B cell (primary cell): ENCODE measurements at regions not wholly inside any gene's neighbourhood (a gene's known extent, or its start where the extent isn't known, plus 50 kb on each side); places are given as distances from the start of the nearest gene placed in this dataset.

Source experiments
- ATAC-seq: fragments of 200-7000 bp; cut with Tn5 transposase; one replicate; pipeline ENCODE4 v1.10.0; 2021; ENCODE audit warnings: low read depth, mild to moderate bottlenecking, moderate number of reproducible peaks, moderate library complexity
- CTCF ChIA-PET: fragments of 350-600 bp; sonication (Branson Sonifier 250); formaldehyde crosslinking; loops from one replicate; lab custom pipeline; 2021; ENCODE audit warnings: antibody characterized with exemption, inconsistent platforms; lab: Charles Lee
- POLR2A ChIA-PET: fragments of 350-600 bp; sonication (Branson Sonifier 250); formaldehyde crosslinking; loops from one replicate; lab custom pipeline; 2021; ENCODE audit warnings: antibody characterized with exemption; lab: Charles Lee
- DNase-seq: peaks from one replicate; pipeline ENCODE4 v3.0.0; 2013
- H2AFZ ChIP-seq: 2 replicates; pipeline ENCODE4 v1.6.1; 2012; ENCODE audit warnings: mild to moderate bottlenecking, low read depth, low read length; ENCODE audit not compliant: insufficient read depth, poor library complexity, severe bottlenecking
- H3K27ac ChIP-seq, 2 donors: 1 replicate in 1 of 2; 2 replicates in 1 of 2; pipeline ENCODE4 v1.5.1; 2012 to 2013; ENCODE audit warnings: low read length in 2 of 2, mild to moderate bottlenecking in 2 of 2, moderate library complexity in 1 of 2
- H3K27me3 ChIP-seq, 4 experiments: fragments of 200-600 bp in 1 of 4; sonication (generic) in 1 of 4; replicated peaks in 1 of 4; 1 replicate in 2 of 4; 2 replicates in 2 of 4; pipeline versions ENCODE4 v1.6.1 to v1.7.0; 2013 to 2016; ENCODE audit warnings: low read length in 3 of 4, mild to moderate bottlenecking in 2 of 4, mixed read lengths in 1 of 4, moderate library complexity in 1 of 4; ENCODE audit not compliant: insufficient read depth in 4 of 4, control insufficient read depth in 3 of 4; ENCODE audit errors: control extremely low read depth in 1 of 4
- H3K36me3 ChIP-seq, 2 experiments: replicated peaks in 1 of 2; 1 replicate in 1 of 2; 2 replicates in 1 of 2; pipeline versions ENCODE4 v1.6.1 to v1.7.1; 2013; ENCODE audit warnings: low read length in 1 of 2; ENCODE audit not compliant: insufficient read depth in 2 of 2, control insufficient read depth in 1 of 2; ENCODE audit errors: control extremely low read depth in 1 of 2, extremely low read depth in 1 of 2
- H3K4me1 ChIP-seq, 2 donors: fragments of 200-600 bp in 1 of 2; sonication (generic) in 1 of 2; 1 replicate in 1 of 2; 2 replicates in 1 of 2; pipeline versions ENCODE4 v1.5.1 to v1.6.1; 2013 to 2017; ENCODE audit warnings: low read length in 2 of 2; ENCODE audit not compliant: control insufficient read depth in 2 of 2, insufficient read depth in 2 of 2
- H3K4me2 ChIP-seq: replicated peaks from 2 replicates; pipeline ENCODE3; 2012; ENCODE audit warnings: mild to moderate bottlenecking, low read depth, low read length; ENCODE audit not compliant: poor library complexity, severe bottlenecking
- H3K4me3 ChIP-seq, 5 experiments: fragments of 200-600 bp in 1 of 5; sonication (generic) in 1 of 5; 1 replicate in 3 of 5; 2 replicates in 2 of 5; pipeline versions ENCODE4 v1.5.1 to v1.7.0; 2011 to 2016; ENCODE audit warnings: low read length in 4 of 5, mild to moderate bottlenecking in 4 of 5, low read depth in 2 of 5, control low read depth in 1 of 5, moderate library complexity in 1 of 5; ENCODE audit not compliant: insufficient read depth in 1 of 5; ENCODE audit errors: control extremely low read depth in 1 of 5, extremely low read depth in 1 of 5
- H3K79me2 ChIP-seq: fragments of 200-600 bp; sonication (generic); one replicate; pipeline ENCODE4 v1.6.0; 2016; ENCODE audit warnings: low read length; ENCODE audit not compliant: control insufficient read depth, insufficient read depth
- H3K9ac ChIP-seq: fragments of 200-600 bp; sonication (generic); 2 replicates; pipeline ENCODE4 v1.6.1; 2017; ENCODE audit warnings: mild to moderate bottlenecking, low read length, moderate library complexity
- H3K9me3 ChIP-seq, 3 donors: one replicate each; pipeline versions ENCODE4 v1.6.1 to v1.7.1; 2013; ENCODE audit warnings: low read length in 2 of 3; ENCODE audit not compliant: control insufficient read depth in 2 of 3, insufficient read depth in 1 of 3; ENCODE audit errors: control extremely low read depth in 1 of 3
- H4K20me1 ChIP-seq: 2 replicates; pipeline ENCODE4 v1.6.0; 2012; ENCODE audit warnings: mild to moderate bottlenecking, low read length; ENCODE audit not compliant: insufficient read depth, control insufficient read depth, poor library complexity, severe bottlenecking
- H3K27ac Mint-ChIP-seq: one replicate; pipeline ENCODE4 v1.8.0; 2021; ENCODE audit warnings: mixed read lengths
- H3K27me3 Mint-ChIP-seq: one replicate; pipeline ENCODE4 v1.8.0; 2021; ENCODE audit warnings: mixed read lengths
- H3K4me1 Mint-ChIP-seq: one replicate; pipeline ENCODE4 v1.8.0; 2021; ENCODE audit warnings: mixed read lengths
- H3K4me3 Mint-ChIP-seq: one replicate; pipeline ENCODE4 v1.8.0; 2021; ENCODE audit warnings: mixed read lengths
- H3K9me3 Mint-ChIP-seq: one replicate; pipeline ENCODE4 v1.8.0; 2022; ENCODE audit warnings: mixed read lengths; ENCODE audit not compliant: insufficient read depth
- CTCF ChIP-seq: fragments of 200-600 bp; IDR thresholded peaks from one replicate; pipeline ENCODE4 v1.8.0; 2022; ENCODE audit warnings: antibody characterized with exemption, mild to moderate bottlenecking
- EZH2 ChIP-seq: IDR thresholded peaks from 2 replicates; pipeline ENCODE4 v1.6.1; 2012; ENCODE audit warnings: borderline replicate concordance, low read depth, mild to moderate bottlenecking, moderate library complexity, low read length; ENCODE audit not compliant: insufficient read depth, poor library complexity, severe bottlenecking
- WGBS: methylation state at CpG from one replicate; pipeline ENCODE4 v1.1.5; 2013; ENCODE audit warnings: missing lambda C conversion rate; ENCODE audit not compliant: insufficient coverage; 5-methylcytosine and 5-hydroxymethylcytosine counted together
- intact Hi-C: fragments of 100-400 bp; cut with micrococcal nuclease; formaldehyde crosslinking; loops from one replicate; pipeline ENCODE4 v1.10.0; 2022

GRCh38 chr15:79164465-79164864 lies 73.9 kb upstream of the RASGRF1 start:
- WGBS: 100% methylated on average over 3 of the region's 4 CpGs
- H3K27ac ChIP-seq: no peak overlapping the region
- H3K4me1 ChIP-seq: peaks cover 4% of the 10 kb centered on the region in 2 donors
- no peaks in the 10 kb centered on the region for H4K20me1 ChIP-seq
- H3K9me3 ChIP-seq: peaks cover 0 to 22% (median 2%) of the 10 kb centered on the region in 3 donors
- DNase-seq: no peak
- no peaks in the 10 kb centered on the region for H3K36me3 ChIP-seq
- H3K9ac ChIP-seq: no peak overlapping the region
- H3K9me3 Mint-ChIP-seq: peaks cover 8% of the 10 kb centered on the region
- no peak overlapping the region for H3K4me3 ChIP-seq
- peaks cover 29% of the 10 kb centered on the region for H3K27me3 Mint-ChIP-seq
- no peaks in the 10 kb centered on the region for H3K79me2 ChIP-seq
- TF ChIP-seq EZH2 (no peak), CTCF (no peak)
- intact Hi-C loops: no loop called here
- ChIA-PET POLR2A (no interaction called here), CTCF (interaction anchor here (0.7 kb wide), 1 partner anchor 19 kb away, joined by 3 read pairs; no protein-coding TSS in a partner anchor)
- H3K27me3 ChIP-seq: peaks cover 0 to 14% (median 5%) of the 10 kb centered on the region in 4 experiments
- no peak overlapping the region for H3K27ac Mint-ChIP-seq
- H2AFZ ChIP-seq: no peak overlapping the region
- no peak for ATAC-seq
- H3K4me2 ChIP-seq: no peak overlapping the region
- H3K4me1 Mint-ChIP-seq: peaks cover 10% of the 10 kb centered on the region
- H3K4me3 Mint-ChIP-seq: no peak overlapping the region

DNA sequence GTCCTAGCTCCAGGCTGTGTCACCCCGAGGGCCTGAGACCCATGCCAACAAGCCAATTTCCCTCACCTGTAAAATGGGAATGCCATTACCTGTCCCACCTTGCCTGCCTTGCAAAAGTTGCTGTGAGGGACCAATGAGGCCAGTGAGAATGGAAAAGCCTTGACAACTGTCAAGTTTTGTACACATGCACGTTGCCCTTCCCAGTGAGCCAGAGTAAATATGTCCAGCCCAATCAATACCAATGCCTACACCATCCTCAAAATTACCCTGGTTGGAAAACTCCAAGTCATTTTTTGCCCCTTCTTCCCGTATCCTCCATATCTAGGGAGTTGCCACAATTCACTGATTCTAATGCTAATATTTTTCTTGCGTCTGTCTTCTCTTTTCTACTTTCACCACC lies 73.5 kb upstream of the RASGRF1 start:
- Histone ChIP-seq H3K4me2 (no peak overlapping the region), H2AFZ (no peak overlapping the region), H3K9me3 (peaks cover 0 to 22% (median 2%) of the 10 kb centered on the region in 3 donors), H3K79me2 (no peaks in the 10 kb centered on the region), H3K27me3 (peaks cover 0 to 11% (median 5%) of the 10 kb centered on the region in 4 experiments), H4K20me1 (no peaks in the 10 kb centered on the region), H3K9ac (no peak overlapping the region), H3K27ac (no peak overlapping the region), H3K4me1 (peaks cover 4% of the 10 kb centered on the region in 2 donors), H3K4me3 (no peak overlapping the region), H3K36me3 (no peaks in the 10 kb centered on the region)
- Mint-ChIP-seq H3K4me3 (no peak overlapping the region), H3K9me3 (peaks cover 8% of the 10 kb centered on the region), H3K27ac (no peak overlapping the region), H3K27me3 (peaks cover 27% of the 10 kb centered on the region), H3K4me1 (peaks cover 10% of the 10 kb centered on the region)
- ATAC-seq (no peak), DNase-seq (no peak)
- 96% methylated on average over 4 of the region's 4 CpGs for WGBS
- TF ChIP-seq CTCF (no peak), EZH2 (no peak)
- intact Hi-C loops: no loop called here
- ChIA-PET CTCF (no interaction called here), POLR2A (no interaction called here)
